ENCODE measurements at regions not wholly inside any gene's neighbourhood (a gene's known extent, or its start where the extent isn't known, plus 50 kb on each side); places are given as distances from the start of the nearest gene placed in this dataset.

GRCh38 chr7:84844771-84845170 lies 342.1 kb downstream of the SEMA3D start:
- DNase-seq (ENCODE audit: extremely low read depth, insufficient read length), result no peak
- no peak for TF ChIP-seq CTCF (IDR thresholded peaks at IDR 0.05; ENCODE audit: insufficient read depth, low read length, poor library complexity, severe bottlenecking)
- Histone ChIP-seq H3K4me3 (replicated peaks; ENCODE audit: low read depth, low read length) (no peak overlapping the region), H3K27me3 (replicated peaks; ENCODE audit: control insufficient read depth, insufficient read depth, low read length) (no peaks in the 10 kb centered on the region), H3K36me3 (ENCODE audit: control insufficient read depth, insufficient read depth, low read length) (no peaks in the 10 kb centered on the region)

GRCh38 chr7:84841809-84842208 lies 345.0 kb downstream of the SEMA3D start:
- no peak for TF ChIP-seq CTCF (IDR thresholded peaks at IDR 0.05; ENCODE audit: insufficient read depth, low read length, poor library complexity, severe bottlenecking)
- DNase-seq (ENCODE audit: extremely low read depth, insufficient read length), result no peak
- Histone ChIP-seq H3K36me3 (ENCODE audit: control insufficient read depth, insufficient read depth, low read length) (no peaks in the 10 kb centered on the region), H3K27me3 (replicated peaks; ENCODE audit: control insufficient read depth, insufficient read depth, low read length) (no peaks in the 10 kb centered on the region), H3K4me3 (replicated peaks; ENCODE audit: low read depth, low read length) (no peak overlapping the region)

GRCh38 chr7:84838857-84839256 lies 348.0 kb downstream of the SEMA3D start:
- TF ChIP-seq CTCF (IDR thresholded peaks at IDR 0.05; ENCODE audit: insufficient read depth, low read length, poor library complexity, severe bottlenecking), result no peak
- H3K36me3 ChIP-seq (ENCODE audit: control insufficient read depth, insufficient read depth, low read length), result no peaks in the 10 kb centered on the region
- no peak for DNase-seq (ENCODE audit: extremely low read depth, insufficient read length)
- no peak overlapping the region for H3K4me3 ChIP-seq (replicated peaks; ENCODE audit: low read depth, low read length)
- H3K27me3 ChIP-seq (replicated peaks; ENCODE audit: control insufficient read depth, insufficient read depth, low read length), result no peaks in the 10 kb centered on the region

- TF ChIP-seq CTCF (IDR thresholded peaks at IDR 0.05; ENCODE audit: insufficient read depth, low read length, poor library complexity, severe bottlenecking), result no peak
- no peak overlapping the region for H3K4me3 ChIP-seq (replicated peaks; ENCODE audit: low read depth, low read length)
- DNase-seq (ENCODE audit: extremely low read depth, insufficient read length), result no peak
- H3K36me3 ChIP-seq (ENCODE audit: control insufficient read depth, insufficient read depth, low read length), result no peaks in the 10 kb centered on the region
- no peaks in the 10 kb centered on the region for H3K27me3 ChIP-seq (replicated peaks; ENCODE audit: control insufficient read depth, insufficient read depth, low read length)
Observed at GRCh38 chr7:84837405-84837804, 349.5 kb downstream of the SEMA3D start.

GRCh38 chr7:84829719-84830118 lies 357.1 kb downstream of the SEMA3D start:
- no peak overlapping the region for H3K4me3 ChIP-seq (replicated peaks; ENCODE audit: low read depth, low read length)
- H3K27me3 ChIP-seq (replicated peaks; ENCODE audit: control insufficient read depth, insufficient read depth, low read length), result no peaks in the 10 kb centered on the region
- H3K36me3 ChIP-seq (ENCODE audit: control insufficient read depth, insufficient read depth, low read length), result no peaks in the 10 kb centered on the region
- no peak for DNase-seq (ENCODE audit: extremely low read depth, insufficient read length)
- no peak for TF ChIP-seq CTCF (IDR thresholded peaks at IDR 0.05; ENCODE audit: insufficient read depth, low read length, poor library complexity, severe bottlenecking)

- no peaks in the 10 kb centered on the region for H3K27me3 ChIP-seq (replicated peaks; ENCODE audit: control insufficient read depth, insufficient read depth, low read length)
- no peak overlapping the region for H3K4me3 ChIP-seq (replicated peaks; ENCODE audit: low read depth, low read length)
- TF ChIP-seq CTCF (IDR thresholded peaks at IDR 0.05; ENCODE audit: insufficient read depth, low read length, poor library complexity, severe bottlenecking), result no peak
- no peak for DNase-seq (ENCODE audit: extremely low read depth, insufficient read length)
- H3K36me3 ChIP-seq (ENCODE audit: control insufficient read depth, insufficient read depth, low read length), result no peaks in the 10 kb centered on the region
Observed at GRCh38 chr7:84824057-84824651, 362.7 kb downstream of the SEMA3D start.
